AG20443 (cell line): ENCODE measurements at regions not wholly inside any gene's neighbourhood (a gene's known extent, or its start where the extent isn't known, plus 50 kb on each side); places are given as distances from the start of the nearest gene placed in this dataset.
A peak's percentile ranks its signal among the peaks of the same experiment; 100 is the strongest.
"Not testable (repeated sequence)": the region's sequence is repeated elsewhere in the genome, so short reads cannot be mapped to it uniquely, and the experiment has no call there.

Experiments
- DNase-seq: peaks from one replicate; pipeline ENCODE4 v3.0.0; 2012; ENCODE audit warnings: low spot score, mixed read lengths

- no peak for DNase-seq
Measured at GRCh38 chr13:50599046-50599445, 244.4 kb downstream of the DLEU7 start.

DNA sequence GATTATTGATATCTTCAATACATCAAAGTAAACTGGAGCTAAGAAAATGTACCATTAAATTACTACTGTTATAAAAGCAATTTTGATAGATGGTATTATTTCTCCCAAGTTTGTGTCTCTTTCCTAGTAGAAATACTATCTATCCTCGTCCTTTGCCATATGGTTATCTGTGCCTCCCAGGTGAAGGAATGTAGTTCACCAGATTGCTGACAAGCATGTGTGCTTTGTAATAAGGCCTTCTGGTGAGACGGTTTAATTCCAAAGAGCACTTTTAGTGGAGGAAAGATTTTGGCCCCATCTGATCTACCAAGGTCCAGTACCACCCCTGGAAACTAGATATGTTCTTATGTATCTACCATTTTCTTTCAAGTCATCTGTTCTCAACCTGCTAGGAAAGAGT, 243.6 kb downstream of the DLEU7 start:
- no peak for DNase-seq

DNA sequence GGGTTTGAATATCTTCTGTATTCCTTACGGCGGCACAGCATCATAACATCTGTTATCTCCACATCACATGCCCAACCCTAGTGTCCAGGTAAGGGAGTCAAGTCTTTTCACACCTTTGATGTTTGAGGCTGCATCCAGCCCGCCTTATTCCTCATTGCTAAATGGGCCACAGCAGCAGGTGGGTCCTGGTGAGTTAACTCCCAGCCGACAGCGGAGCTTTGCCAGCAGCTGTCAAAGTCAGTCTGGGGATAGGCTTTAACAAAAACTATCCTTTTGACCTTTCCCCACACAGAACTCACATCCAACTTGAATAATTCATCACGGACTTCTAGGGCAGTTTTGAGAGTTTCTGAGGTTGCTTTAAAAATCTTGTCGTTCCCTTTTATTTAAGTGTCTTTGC, 235.1 kb downstream of the DLEU7 start:
- DNase-seq, result no peak

DNA sequence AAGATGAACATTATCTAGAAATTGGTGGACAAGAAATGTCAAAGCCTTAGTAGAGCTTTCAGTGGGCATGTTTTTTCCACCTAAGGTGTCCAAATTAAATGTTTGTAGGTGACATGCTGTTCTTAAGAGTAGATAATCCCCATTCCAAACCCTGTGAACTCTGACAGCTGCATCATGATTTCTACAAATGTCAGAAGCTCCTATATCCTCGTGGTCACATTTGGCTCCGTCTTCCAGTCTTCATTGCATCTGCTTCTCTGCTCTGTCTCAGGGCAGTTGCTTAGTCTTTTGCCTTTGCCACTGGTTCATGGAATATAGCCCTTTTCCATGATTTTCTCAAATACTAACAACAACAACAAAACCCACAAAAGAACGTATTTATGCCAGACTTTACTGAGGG, 234.5 kb downstream of the DLEU7 start:
- no peak for DNase-seq

GRCh38 chr13:50610238-50610637, 233.3 kb downstream of the DLEU7 start:
- no peak for DNase-seq

DNA sequence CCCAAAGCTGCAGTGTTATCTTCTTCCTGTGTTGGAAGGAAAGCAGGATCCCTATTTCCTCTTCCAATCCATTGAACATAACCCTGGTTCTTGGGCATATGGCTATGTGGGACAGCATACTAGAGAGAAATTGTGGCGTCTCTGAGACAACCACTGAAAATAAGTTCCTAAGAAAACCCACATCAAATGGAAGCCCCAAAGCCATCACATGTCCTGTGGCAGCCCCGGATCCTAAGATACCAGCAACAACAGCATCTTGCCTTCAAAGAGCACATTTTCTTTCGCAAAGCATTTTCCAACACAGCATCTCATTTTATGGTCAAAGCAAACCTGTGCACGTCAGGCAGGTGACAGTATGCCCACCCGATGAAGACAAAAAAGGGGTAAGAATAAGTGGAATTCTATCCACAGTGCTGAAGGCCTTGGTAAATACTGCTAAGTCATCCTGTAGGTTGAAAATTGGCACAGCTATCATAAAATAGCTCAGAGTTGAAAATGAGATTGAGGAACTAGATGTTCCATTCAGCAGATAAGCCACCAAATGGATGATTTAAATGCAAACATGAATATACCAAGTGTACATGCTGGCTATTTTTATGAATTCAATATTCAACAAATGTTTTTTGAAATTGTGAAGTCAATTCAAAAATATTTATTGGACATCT, 232.2 kb downstream of the DLEU7 start:
- no peak for DNase-seq

DNA sequence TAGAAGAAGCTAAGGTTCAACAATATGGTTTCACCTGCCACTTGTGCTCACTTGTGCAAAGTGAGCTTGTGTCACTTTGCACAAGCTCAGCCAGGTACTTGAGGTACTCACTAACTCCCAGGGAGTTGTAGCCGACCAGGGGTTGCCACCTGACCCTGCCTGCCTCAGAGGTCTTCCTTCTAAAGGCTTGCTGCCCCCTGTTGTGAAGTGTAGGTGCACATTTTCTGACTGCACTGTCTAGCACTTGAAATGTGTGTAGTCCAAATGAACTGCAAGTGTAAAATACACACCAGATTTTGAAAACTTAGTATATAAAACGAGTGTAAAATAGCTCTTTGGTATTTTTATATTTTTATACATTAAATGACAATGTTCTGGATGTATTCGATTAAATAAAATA, 230.8 kb downstream of the DLEU7 start:
- no peak for DNase-seq

GRCh38 chr13:50613356-50613831, 230.1 kb downstream of the DLEU7 start:
- DNase-seq, result peak; percentile 14

DNA sequence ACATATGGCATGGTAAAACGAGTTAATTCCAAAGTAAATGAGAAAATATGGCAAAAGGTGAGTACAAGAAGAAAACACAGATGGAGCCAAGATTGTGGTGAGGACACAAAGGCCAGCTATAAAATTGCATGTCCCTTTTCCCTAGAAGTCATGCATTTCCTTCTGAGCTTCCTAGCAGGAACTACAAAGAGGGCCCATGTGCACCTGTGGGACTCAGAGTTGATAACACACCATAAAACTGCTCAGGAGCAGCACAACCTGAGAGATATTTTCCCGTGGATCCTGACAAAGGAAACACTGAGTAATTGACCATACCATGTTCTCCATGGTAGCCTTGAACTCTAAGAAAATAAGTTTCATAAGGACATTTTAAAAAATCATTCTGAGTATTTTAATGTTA, 228.3 kb downstream of the DLEU7 start:
- DNase-seq, result no peak

DNA sequence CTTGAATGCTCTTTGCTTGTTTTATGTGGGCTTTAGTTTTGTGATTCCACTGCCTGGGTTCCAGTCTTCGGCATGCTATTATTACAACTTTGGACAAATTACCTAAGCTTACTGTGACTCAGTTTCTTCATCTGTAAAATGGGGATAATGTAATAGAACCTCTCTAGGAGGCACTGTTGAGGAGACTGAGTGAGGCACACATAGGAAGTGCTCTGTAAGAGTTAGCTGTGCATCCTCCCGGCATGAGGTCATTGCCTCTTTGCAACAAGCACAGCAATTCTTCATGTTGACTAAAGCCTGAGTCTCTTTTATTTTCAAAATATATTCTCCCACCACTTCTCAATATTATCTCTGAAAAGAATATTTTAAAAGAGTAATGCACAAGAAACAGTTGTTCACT, 227.4 kb downstream of the DLEU7 start:
- peak; percentile 36 for DNase-seq

DNA sequence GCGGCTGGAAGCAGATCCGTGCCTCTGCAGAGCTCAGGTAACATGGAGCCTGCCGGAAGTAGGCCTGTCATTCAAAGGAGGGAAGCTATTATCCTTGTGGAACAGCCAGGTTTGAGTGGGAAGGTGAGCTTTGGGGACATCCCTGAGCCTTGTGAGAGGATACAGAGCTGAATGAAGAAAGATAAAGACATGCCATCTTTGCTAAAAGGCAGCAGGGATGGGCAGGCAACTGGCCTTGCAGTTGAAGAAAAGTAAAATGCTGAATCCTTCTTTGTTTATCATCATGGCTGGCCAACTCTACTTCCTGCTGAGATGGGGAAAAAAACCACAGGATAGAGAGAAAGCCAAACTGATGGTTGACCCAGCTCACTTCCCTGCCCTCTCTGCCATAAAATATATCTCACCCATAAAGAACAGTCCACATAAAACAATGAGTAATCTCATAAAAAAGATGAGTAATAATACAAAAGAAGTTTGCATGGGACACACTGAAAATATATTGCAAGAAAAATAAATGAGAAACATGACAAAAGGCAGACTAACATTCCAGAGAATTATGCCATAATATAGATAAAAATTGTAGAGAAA, 226.3 kb downstream of the DLEU7 start:
- peak; percentile 72 for DNase-seq

DNA sequence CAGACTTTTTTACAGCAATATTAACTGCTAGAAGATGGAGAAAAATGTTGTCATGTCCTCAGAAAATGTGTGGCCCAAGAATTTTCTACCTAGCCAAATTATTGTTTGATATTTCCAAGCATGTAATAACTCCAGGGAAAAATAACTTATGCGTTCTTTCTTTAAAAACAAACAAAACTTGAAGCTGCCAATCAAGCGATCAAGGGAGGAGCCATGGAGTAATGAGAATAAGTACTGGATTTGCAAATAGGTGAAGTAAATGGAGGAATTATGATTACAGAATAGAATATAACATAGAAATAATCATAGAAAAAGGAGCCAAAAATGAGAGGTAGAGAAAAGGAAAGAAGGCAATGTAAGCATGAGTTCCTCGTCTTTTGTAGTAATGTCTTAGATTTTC, 225.3 kb downstream of the DLEU7 start:
- no peak for DNase-seq

DNA sequence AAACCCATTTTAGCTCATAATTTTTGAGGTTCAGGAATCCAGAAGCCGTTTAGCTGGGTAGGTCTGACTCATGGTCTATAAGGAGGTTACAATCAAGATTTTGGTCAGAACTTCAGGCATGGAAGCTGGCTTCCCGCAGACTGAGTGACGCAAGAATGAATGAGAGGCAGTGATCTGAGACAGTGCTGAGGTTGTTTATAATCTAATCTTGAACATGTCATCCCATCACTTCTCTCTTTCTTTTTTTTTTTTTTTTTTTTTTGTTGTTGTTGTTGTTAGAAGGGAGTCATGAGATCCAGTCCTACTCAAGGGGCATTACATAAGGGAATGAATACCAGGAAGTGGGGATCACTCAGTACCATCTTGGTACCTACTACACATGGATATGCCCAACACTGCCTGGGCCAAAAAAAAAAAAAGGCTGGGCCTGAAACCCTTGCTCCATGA, 217.4 kb downstream of the DLEU7 start:
- DNase-seq, result peak; percentile 66

DNA sequence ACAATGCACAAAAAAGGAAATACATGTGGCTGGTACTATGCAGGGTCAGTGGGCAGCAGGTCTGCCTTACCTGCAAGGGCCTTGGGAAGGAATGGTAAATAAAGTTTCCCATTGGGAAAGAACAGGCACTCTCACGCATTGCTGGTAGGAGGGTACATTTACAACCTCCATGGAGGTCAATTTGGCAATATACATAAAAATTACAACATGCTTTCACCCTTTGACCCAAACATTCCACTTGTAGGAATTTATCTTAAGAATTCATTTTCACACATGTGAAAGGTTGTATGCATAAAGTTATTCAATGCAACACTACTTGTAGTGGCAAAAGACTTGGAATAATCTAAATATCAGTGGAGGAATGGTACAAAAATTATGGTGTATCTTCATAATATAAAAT, 216.4 kb downstream of the DLEU7 start:
- no peak for DNase-seq

DNA sequence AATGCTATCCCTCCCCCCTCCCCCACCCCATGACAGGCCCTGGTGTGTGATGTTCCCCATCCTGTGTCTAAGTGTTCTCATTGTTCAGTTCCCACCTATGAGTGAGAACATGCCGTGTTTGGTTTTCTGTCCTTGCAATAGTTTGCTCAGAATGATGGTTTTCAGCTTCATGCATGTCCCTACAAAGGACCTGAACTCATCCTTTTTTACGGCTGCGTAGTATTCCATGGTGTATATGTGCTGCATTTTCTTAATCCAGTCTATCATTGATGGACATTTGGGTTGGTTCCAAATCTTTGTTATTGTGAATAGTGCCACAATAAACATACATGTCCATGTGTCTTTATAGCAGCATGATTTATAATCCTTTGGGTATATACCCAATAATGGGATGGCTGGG, 215.0 kb downstream of the DLEU7 start:
- DNase-seq, result not testable (repeated sequence)

DNA sequence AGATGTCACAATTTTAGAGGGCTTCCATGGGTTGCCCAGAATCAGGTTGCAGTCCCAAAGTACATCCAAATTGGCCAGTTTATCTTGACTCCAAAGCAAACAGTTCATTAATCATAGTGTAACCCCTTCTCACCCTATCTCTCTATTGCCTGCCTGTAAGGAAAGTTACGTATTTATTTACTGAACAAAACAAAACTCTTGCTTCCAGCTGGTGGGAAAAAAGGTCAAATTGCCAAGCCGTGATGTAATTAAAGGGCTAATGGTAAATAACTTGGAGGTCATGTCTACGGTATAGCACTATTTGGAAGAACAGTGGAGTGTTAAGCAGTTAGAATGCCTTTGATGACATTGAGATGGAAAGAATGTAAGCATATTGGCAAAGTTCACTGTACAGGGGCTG, 214.0 kb downstream of the DLEU7 start:
- DNase-seq, result no peak

- no peak for DNase-seq
Measured at GRCh38 chr13:50629966-50630365, 213.5 kb downstream of the DLEU7 start.

- no peak for DNase-seq
Measured at GRCh38 chr13:50631041-50631440, 212.5 kb downstream of the DLEU7 start.

DNA sequence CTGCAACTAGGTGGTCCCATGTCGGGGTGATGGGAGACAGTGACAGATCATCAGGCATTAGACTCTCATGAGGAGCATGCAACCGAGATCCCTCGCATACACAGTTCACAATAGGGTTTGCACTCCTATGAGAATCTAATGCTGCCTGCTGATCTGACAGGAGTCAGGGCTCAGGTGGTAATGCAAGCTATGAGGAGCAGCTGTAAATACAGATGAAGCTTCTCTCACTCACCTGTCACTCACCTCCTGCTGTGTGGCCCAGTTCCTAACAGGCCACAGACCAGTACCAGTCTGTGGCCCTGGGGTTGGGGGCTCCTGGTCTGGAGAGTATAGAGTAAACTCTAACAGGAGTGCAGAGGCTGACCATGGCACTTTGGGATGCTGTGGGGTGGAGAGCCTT, 209.2 kb downstream of the DLEU7 start:
- DNase-seq, result no peak

GRCh38 chr13:50635504-50635903, 208.0 kb downstream of the DLEU7 start:
- DNase-seq, result peak; percentile 23

DNA sequence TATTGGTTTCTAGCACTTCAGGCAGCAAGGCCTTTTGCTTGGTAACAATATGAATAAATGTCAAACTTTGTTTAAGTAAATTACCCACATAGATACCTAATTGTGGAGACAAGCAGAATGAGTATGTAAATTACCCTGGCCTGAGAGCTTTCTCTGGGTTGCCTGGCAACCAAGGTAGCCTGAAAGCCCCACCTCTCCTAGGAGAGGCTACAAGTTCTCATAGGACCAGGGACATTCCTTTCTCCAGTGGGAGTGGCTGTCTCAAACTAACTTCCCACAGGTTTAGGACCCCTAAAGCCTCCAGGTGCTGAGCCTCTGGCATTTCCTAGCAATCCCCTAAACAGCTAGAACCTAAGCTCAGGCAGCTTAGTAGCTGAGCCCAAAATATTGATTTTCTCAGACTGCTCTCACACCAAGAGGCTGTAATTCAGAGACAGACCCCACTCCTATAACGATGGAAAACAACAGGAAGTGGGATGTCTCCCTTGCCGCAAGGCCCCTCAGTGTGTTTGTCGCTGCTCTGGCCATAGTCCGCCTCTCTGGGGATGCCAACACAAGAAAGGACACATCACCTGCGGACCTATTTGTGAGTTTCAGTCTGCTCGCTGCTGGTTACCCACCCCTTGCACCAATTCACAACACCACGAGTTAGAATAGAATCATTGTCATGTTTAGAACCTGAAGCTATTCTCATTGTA, 207.3 kb downstream of the DLEU7 start:
- no peak for DNase-seq

- no peak for DNase-seq
Measured at GRCh38 chr13:50643060-50643459, 200.4 kb downstream of the DLEU7 start.

GRCh38 chr13:50644081-50644871, 199.2 kb downstream of the DLEU7 start:
- no peak for DNase-seq
